HG03175 (cell line): ENCODE measurements at regions not wholly inside any gene's neighbourhood (a gene's known extent, or its start where the extent isn't known, plus 50 kb on each side); places are given as distances from the start of the nearest gene placed in this dataset.
"Not testable (repeated sequence)": the region's sequence is repeated elsewhere in the genome, so short reads cannot be mapped to it uniquely, and the experiment has no call there.

Experiments used
- ATAC-seq: cut with Tn5 transposase; IDR thresholded peaks from one replicate; pipeline ENCODE4 v1.9.1; 2021; ENCODE audit warnings: mild to moderate bottlenecking, moderate library complexity; ENCODE audit not compliant: unreplicated experiment

DNA sequence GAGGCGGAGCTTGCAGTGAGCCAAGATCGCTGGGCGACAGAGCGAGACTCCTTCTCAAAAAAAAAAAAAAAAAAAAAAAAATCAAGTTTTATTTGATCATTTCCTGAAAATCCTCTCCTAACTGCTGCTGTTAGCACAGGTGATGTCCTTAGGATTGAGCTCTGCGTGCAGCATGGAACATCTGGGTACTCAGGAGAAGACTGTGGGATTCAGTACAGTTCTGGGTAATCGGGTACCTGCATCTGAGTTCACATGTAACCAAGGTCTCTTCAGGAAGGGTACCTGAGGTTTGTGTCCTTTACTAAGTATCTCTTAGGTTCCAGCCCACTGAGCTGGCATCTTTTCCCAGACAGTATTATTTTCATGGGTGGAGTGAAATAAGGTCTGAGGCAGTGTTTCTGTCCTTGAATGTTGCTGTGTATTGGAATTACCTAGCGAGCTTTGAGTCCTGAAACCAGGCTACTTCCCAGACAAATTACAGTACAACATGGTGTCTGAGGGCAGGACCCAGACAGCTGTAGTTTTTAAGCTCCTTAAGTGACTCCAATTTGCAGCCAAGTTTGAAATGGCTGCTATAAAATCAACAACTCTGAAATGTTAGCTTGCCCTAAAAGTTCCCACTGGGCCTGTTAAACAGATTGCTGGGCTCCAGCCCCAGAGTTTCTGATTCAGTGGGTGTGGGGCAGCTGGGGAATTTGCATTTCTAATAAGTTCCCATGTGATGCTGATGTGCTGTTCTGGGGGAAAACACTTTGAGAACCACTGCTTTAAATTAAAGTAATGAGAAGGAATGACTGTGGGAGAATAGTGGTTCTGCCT is 120.5 kb downstream of the PMAIP1 start:
- no peak for ATAC-seq

DNA sequence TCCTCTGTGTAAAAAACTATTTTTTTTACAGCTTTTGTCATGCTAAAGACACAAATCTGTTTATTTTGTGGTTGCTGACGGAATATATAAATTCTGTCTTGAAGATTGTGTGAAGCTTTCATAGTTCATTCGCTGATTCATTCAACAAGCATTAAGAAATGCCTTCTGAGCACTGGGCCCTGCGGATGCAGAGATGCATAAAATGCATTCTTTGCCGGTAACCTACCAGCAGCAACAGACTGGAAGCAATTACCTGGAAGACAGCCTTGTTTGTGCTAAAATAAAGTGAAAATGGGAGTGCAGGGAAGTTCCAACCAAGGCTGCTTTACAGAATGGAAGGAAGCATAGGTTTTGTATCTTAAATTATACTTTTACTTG is 119.7 kb downstream of the PMAIP1 start:
- no peak for ATAC-seq

DNA sequence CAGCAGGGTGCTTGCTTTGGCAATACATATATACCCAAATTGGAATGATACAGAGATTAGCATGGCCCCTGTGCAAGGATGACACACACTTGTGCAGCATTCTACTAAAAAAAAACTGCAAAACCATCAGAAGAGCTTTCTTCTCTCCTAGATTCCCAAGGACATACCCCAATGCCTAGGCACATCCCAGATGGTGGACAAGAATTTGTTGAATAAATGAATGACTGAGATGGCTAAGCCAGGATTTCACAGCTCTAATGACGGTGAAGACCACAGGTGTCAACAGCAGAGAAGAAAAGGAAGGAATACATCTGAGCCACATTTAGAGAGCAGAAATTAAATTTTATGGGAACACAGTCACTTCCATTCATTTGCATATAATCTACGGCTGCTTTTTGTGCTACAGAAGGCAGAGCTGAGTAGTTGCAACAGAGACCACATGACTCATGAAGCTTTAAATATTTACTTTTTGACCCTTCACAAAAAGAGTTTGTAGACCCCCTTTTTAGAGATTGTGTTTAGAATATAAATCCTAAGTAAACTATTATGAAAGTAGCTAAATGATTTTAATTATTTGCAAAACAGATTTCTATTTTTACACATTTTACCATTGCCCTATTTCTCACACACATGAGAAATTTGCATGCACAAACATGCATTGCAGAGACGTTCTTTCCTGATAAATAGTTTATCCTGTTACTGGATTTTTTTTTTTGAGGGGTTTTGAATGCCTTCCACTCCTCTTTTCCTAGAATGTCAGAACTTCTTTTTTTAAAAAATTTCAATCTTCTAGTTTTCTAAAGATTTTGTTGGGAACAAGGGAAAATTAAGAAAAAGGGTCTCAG is 119.0 kb downstream of the PMAIP1 start:
- no peak for ATAC-seq

DNA sequence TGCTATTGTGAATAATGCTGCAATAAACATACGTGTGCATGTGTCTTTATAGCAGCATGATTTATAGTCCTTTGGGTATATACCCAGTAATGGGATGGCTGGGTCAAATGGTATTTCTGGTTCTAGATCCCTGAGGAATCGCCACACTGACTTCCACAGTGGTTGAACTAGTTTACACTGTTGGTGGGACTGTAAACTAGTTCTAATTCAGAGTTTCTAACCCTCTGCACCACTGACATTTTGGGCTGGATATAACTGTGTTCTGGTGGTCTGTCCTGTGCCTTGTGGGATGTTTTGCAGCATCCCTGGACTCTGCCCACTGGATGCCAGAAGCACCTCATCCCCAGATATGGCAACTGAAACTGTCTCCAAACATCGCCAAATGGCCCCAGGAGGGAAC is 118.3 kb downstream of the PMAIP1 start:
- not testable (repeated sequence) for ATAC-seq

GRCh38 chr18:60017371-60017770 is 117.6 kb downstream of the PMAIP1 start:
- ATAC-seq: no peak

- not testable (repeated sequence) for ATAC-seq
Observed at GRCh38 chr18:60015826-60016225, 116.0 kb downstream of the PMAIP1 start.

- not testable (repeated sequence) for ATAC-seq
Observed at GRCh38 chr18:60013148-60013547, 113.4 kb downstream of the PMAIP1 start.

DNA sequence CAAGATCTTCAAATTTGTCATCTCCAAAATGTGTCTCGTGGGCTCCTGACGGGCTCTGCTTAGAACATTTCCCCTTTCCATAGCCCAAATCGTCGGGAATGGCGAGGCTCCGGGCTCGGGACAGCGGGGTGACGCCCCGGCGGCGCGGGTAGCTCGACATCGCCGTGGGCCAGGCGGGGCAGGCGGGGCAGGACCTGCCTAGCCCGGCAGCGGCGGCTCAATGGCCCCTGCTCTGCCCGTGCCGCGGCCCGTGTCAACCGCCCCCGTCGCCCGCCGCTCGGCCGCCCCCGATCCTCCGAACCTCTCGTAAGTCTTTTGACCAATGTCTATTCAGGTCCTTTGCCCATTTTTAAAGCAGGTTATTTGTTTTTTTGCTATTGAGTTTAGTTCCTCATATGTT is 111.2 kb downstream of the PMAIP1 start:
- no peak for ATAC-seq

DNA sequence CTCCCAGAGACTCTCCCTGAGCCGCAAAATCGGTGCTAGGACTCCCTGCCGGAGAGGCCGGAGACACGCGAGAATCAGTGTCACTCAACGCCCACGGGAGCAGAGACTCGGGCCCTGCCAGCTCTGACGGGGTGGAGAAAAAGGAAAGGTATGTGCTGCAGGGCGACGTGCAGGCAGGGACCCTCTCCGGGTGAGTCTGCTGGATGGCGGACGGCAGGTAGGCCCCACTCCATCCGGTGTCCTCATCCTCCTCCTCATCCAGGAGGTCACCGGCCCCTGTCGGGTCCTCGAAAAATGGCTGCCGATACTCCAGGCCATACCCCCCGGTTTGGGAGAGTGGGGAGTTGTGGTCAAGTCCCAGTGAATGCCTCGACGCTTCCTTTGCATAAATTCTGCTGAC is 110.7 kb downstream of the PMAIP1 start:
- ATAC-seq: no peak

DNA sequence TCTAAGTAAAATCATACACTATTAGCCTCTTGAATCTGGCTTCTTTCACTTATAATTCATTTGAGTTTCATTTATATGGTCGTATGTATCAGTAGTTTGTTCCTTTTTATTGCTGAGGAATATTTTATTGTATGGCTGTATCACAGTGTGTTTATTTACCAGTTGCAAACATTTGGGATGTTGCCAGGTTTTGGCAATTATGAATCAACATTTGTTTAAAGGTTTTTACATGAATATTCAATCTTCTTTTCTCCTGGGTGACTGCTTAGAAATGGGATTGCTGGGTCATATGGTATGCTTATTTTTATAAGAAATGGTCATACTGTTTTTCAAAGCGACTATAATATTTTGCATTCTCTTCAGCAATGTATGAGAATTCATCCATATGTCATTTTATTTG is 107.9 kb downstream of the PMAIP1 start:
- ATAC-seq: no peak

DNA sequence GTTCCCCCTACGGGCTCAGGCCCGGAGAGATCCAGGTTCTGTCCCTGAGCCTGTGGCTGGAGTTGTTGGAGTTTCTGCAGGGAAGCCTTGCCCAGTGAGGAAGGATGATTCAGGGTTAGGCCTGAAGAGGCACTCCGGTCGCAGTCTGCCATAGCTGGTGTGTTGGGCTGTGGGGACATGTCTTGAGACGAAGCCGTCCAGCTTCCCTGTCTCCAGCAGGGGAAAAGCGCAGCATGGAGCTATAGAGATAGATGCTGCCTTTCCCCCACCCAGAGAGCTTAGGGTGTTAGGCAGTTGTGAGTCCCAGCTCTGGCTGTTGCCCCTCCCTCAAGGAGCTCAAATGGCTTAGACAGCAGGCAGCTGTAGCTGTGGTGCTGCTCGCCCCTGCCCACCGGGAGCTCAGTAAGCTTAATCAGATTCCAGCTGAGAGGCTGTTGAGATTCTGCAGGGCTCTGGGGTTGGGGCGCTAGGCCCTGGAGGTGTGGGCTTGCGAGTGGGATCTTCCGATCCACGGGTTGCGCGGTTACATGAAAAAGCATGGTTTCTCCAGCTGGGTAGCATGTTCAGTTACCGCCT is 103.9 kb downstream of the PMAIP1 start:
- no peak for ATAC-seq

- peak; percentile 77 for ATAC-seq
Observed at GRCh38 chr18:59996370-59996966, 96.7 kb downstream of the PMAIP1 start.

DNA sequence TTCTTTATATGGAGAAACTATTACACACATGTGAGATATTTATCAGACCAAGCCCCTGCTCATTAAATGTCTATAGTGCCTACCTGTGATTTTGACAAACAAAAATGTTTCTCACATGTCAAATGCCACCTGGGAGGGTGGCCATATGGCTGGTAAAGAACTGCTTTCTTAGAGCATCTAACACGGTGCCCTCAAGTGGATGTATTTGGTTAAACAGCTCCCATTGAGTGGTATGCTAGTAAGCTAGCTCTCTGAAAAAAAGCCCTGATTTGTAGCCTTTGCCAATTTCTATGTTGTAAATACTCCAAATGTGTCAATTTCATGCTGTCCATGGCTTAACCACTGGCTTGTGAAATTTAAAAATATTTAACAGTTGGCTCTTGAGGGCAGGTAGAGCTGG is 94.6 kb downstream of the PMAIP1 start:
- peak; percentile 48 for ATAC-seq

DNA sequence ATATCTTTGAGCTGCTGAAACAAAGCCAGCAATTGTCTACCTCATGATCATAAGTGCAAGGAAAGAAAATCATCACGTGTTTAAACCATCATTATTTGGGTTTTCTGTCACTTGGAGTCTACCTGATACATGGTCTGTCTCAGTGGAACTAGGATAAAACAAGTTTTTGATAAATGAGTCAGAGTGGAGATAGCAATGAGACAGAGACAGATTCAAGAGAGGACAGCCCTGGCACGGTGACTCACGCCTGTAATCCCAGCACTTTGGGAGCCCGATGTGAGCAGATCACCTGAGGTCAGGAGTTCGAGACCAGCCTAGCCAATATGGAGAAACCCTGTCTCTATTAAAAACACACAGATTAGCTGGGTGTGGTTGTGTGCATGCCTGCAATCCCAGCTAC is 93.8 kb downstream of the PMAIP1 start:
- no peak for ATAC-seq

DNA sequence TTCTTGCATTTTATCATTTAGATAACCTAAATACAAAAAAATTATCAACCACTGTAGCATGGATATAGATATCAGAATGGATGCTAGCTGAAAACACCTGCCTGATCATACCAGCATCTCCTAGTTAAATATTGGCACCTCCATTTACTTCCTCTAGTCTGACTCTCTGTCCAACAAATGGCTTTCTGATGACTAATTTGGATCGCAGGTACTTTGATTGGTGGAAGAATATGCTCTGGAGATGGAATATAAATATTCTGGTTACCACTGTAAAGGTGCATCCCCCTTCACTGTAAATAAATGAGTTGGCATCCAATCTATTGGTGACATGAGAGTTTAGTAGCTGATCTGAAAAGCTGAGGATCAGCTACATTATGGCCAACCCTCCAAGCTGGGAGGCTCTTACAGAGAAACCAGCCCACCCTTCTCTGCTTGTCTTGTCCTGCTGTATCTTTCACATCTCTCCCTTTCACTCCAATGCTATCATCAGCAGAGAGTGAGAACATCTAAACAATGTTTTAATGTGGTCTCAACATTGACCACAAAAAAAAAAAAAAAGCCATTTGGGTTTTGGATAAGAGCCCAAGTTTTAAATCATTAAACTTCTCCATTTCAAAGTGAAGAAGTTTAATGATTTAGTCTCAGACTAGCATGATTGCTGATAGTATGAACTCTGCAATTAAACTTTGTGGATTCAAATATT is 90.5 kb downstream of the PMAIP1 start:
- no peak for ATAC-seq

GRCh38 chr18:59988098-59988706 is 88.4 kb downstream of the PMAIP1 start:
- peak; percentile 65 for ATAC-seq

GRCh38 chr18:59987102-59987501 is 87.3 kb downstream of the PMAIP1 start:
- no peak for ATAC-seq

- ATAC-seq: no peak
Observed at GRCh38 chr18:59986139-59986538, 86.3 kb downstream of the PMAIP1 start.

- no peak for ATAC-seq
Observed at GRCh38 chr18:59985289-59985688, 85.5 kb downstream of the PMAIP1 start.

GRCh38 chr18:59983506-59983905 is 83.7 kb downstream of the PMAIP1 start:
- ATAC-seq: no peak
